ENCODE measurements at regions not wholly inside any gene's neighbourhood (a gene's known extent, or its start where the extent isn't known, plus 50 kb on each side); places are given as distances from the start of the nearest gene placed in this dataset.

DNA sequence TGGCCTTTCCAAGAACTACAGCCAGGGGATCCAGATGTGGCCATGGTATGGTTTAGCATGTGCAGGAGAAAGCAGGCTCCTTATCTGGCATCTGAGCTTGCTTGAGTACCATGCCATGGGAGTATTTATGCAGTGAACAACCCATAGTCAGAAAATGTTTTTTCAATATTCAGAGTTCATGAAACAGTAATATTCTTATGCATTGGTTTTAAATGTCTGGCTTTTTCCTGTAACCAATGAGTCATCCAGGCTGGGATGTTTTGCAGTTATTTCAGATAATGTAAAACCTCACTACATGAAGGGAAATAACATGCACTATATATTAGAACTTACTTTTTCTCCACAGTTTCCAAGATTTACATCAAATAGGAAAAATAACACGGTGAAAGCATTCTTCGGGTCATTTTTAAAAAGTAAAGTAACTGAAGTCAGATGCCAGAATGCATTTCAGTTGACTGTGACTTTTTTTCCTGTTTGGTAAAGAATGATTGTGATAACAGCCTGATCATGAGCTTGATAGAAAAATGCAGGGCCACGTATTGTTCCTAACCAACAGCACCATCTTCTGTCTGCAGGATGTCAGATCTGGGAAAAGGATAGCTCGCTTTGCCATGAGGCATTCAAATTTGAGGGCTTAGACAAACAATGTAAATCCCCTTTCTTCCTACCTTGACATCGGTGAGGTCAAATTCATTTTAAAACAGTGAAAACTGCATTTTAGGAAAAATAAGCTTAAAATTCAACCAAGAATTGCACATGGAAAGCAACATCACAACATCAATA, 152.8 kb downstream of the DSC3 start:
- TF ChIP-seq EZH2 (IDR thresholded peaks at IDR 0.05) (no peak), EZH2phosphoT487 (IDR thresholded peaks at IDR 0.05) (no peak)
- TF ChIP-seq, protein P1, sequence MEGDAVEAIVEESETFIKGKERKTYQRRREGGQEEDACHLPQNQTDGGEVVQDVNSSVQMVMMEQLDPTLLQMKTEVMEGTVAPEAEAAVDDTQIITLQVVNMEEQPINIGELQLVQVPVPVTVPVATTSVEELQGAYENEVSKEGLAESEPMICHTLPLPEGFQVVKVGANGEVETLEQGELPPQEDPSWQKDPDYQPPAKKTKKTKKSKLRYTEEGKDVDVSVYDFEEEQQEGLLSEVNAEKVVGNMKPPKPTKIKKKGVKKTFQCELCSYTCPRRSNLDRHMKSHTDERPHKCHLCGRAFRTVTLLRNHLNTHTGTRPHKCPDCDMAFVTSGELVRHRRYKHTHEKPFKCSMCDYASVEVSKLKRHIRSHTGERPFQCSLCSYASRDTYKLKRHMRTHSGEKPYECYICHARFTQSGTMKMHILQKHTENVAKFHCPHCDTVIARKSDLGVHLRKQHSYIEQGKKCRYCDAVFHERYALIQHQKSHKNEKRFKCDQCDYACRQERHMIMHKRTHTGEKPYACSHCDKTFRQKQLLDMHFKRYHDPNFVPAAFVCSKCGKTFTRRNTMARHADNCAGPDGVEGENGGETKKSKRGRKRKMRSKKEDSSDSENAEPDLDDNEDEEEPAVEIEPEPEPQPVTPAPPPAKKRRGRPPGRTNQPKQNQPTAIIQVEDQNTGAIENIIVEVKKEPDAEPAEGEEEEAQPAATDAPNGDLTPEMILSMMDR (IDR thresholded peaks at IDR 0.05): peak; percentile 73
